WTC11 (cell line): ENCODE measurements at regions not wholly inside any gene's neighbourhood (a gene's known extent, or its start where the extent isn't known, plus 50 kb on each side); places are given as distances from the start of the nearest gene placed in this dataset.

Source experiments
- ATAC-seq: fragments of 200-7000 bp; cut with Tn5 transposase; 2 replicates; pipeline ENCODE4 v1.10.0; 2021; ENCODE audit warnings: mild to moderate bottlenecking, moderate library complexity
- CTCF ChIA-PET: fragments of 300-600 bp; sonication (Branson Sonifier 250); formaldehyde crosslinking; loops from one replicate; lab custom pipeline; 2021; ENCODE audit warnings: antibody characterized with exemption; lab: Charles Lee
- POLR2A ChIA-PET: fragments of 350-600 bp; sonication (Branson Sonifier 250); formaldehyde crosslinking; loops from one replicate; lab custom pipeline; 2021; ENCODE audit warnings: antibody characterized with exemption; lab: Charles Lee
- DNase-seq: peaks from one replicate; pipeline ENCODE4 v3.0.0; 2021; ENCODE audit warnings: low spot score
- H3K27ac Mint-ChIP-seq: 2 replicates; pipeline ENCODE4 v1.8.0; 2021; ENCODE audit warnings: mixed read lengths
- H3K27me3 Mint-ChIP-seq: 2 replicates; pipeline ENCODE4 v1.8.0; 2021; ENCODE audit warnings: low read depth, mild to moderate bottlenecking, moderate library complexity, mixed read lengths
- H3K36me3 Mint-ChIP-seq: 2 replicates; pipeline ENCODE4 v1.8.0; 2021; ENCODE audit warnings: mixed read lengths
- H3K4me1 Mint-ChIP-seq: 2 replicates; pipeline ENCODE4 v1.8.0; 2022; ENCODE audit warnings: mixed read lengths
- H3K4me3 Mint-ChIP-seq: 2 replicates; pipeline ENCODE4 v1.8.0; 2021; ENCODE audit warnings: mild to moderate bottlenecking, moderate library complexity, mixed read lengths
- H3K9me3 Mint-ChIP-seq: 2 replicates; pipeline ENCODE4 v1.8.0; 2021; ENCODE audit warnings: mixed read lengths
- CBFB ChIP-seq: sonication (generic); formaldehyde crosslinking; IDR thresholded peaks from 2 replicates; pipeline ENCODE4 v1.8.1; 2022; ENCODE audit warnings: mild to moderate bottlenecking, low read depth, missing genetic modification reagents
- EMX1 ChIP-seq: fragments of 250-450 bp; sonication (Bioruptor Pico); IDR thresholded peaks from 2 replicates; pipeline ENCODE4 v1.8.0; 2021; ENCODE audit warnings: mild to moderate bottlenecking
- ESRRA ChIP-seq: sonication (generic); formaldehyde crosslinking; IDR thresholded peaks from 2 replicates; pipeline ENCODE4 v1.8.1; 2022; ENCODE audit warnings: mild to moderate bottlenecking, missing genetic modification reagents, borderline replicate concordance
- FOXK1 ChIP-seq: sonication (generic); formaldehyde crosslinking; IDR thresholded peaks from 2 replicates; pipeline ENCODE4 v1.8.0; 2022; ENCODE audit warnings: mild to moderate bottlenecking, moderate library complexity, missing genetic modification reagents
- FOXP1 ChIP-seq: sonication (generic); formaldehyde crosslinking; IDR thresholded peaks from 2 replicates; pipeline ENCODE4 v1.8.0; 2022; ENCODE audit warnings: missing genetic modification reagents, mild to moderate bottlenecking, moderate library complexity, borderline replicate concordance
- FOXP4 ChIP-seq: sonication (generic); formaldehyde crosslinking; IDR thresholded peaks from 2 replicates; pipeline ENCODE4 v1.8.0; 2022; ENCODE audit warnings: mild to moderate bottlenecking, missing genetic modification reagents
- KAT7 ChIP-seq: sonication (generic); formaldehyde crosslinking; IDR thresholded peaks from 2 replicates; pipeline ENCODE4 v1.8.1; 2023; ENCODE audit warnings: missing genetic modification reagents, mild to moderate bottlenecking, borderline replicate concordance
- NFE2L1 ChIP-seq: sonication (generic); formaldehyde crosslinking; IDR thresholded peaks from 2 replicates; pipeline ENCODE4 v1.8.1; 2023; ENCODE audit warnings: missing genetic modification reagents
- NFYB ChIP-seq: sonication (generic); formaldehyde crosslinking; conservative IDR thresholded peaks from 2 replicates; pipeline ENCODE4 v1.8.0; 2022; ENCODE audit warnings: low read depth, missing genetic modification reagents
- NR2C2 ChIP-seq: sonication (generic); formaldehyde crosslinking; IDR thresholded peaks from 2 replicates; pipeline ENCODE4 v1.8.0; 2022; ENCODE audit warnings: mild to moderate bottlenecking, missing genetic modification reagents
- NR3C1 ChIP-seq: sonication (generic); formaldehyde crosslinking; conservative IDR thresholded peaks from 2 replicates; pipeline ENCODE4 v1.8.1; 2023; ENCODE audit warnings: low read depth, mild to moderate bottlenecking, missing genetic modification reagents
- SOX15 ChIP-seq: fragments of 250-450 bp; sonication (Bioruptor Pico); IDR thresholded peaks from 2 replicates; pipeline ENCODE4 v1.9.0; 2021; ENCODE audit warnings: mild to moderate bottlenecking
- ZNF219 ChIP-seq: sonication (generic); formaldehyde crosslinking; IDR thresholded peaks from 2 replicates; pipeline ENCODE4 v1.8.0; 2023; ENCODE audit warnings: missing genetic modification reagents, mild to moderate bottlenecking, borderline replicate concordance
- ZNF263 ChIP-seq: sonication (generic); formaldehyde crosslinking; IDR thresholded peaks from 2 replicates; pipeline ENCODE4 v1.8.1; 2022; ENCODE audit warnings: low read depth, mild to moderate bottlenecking, moderate library complexity, missing genetic modification reagents
- ZNF317 ChIP-seq: sonication (generic); formaldehyde crosslinking; IDR thresholded peaks from 2 replicates; pipeline ENCODE4 v1.8.1; 2023; ENCODE audit warnings: low read depth, mild to moderate bottlenecking, moderate library complexity, missing genetic modification reagents, borderline replicate concordance
- ZNF396 ChIP-seq: fragments of 250-450 bp; sonication (Bioruptor Pico); IDR thresholded peaks from 2 replicates; pipeline ENCODE4 v1.8.0; 2021; ENCODE audit warnings: mild to moderate bottlenecking, moderate library complexity, borderline replicate concordance
- ZNF425 ChIP-seq: fragments of 250-450 bp; sonication (Bioruptor Pico); conservative IDR thresholded peaks from 2 replicates; pipeline ENCODE4 v1.9.0; 2021; ENCODE audit warnings: mild to moderate bottlenecking
- ZNF532 ChIP-seq: fragments of 250-450 bp; sonication (Bioruptor Pico); IDR thresholded peaks from 2 replicates; pipeline ENCODE4 v1.9.0; 2021; ENCODE audit warnings: mild to moderate bottlenecking, borderline replicate concordance
- ZNF671 ChIP-seq: fragments of 250-450 bp; sonication (Bioruptor Pico); IDR thresholded peaks from 2 replicates; pipeline ENCODE4 v1.8.0; 2021; ENCODE audit warnings: mild to moderate bottlenecking

GRCh38 chr1:193355178-193355577 lies 168.8 kb upstream of the B3GALT2 start (continued):
- TF ChIP-seq ZNF317 (CRISPR knock-in tag) (no peak), FOXK1 (CRISPR knock-in tag) (no peak), ZNF396 (no peak), NR2C2 (CRISPR knock-in tag) (no peak)

DNA sequence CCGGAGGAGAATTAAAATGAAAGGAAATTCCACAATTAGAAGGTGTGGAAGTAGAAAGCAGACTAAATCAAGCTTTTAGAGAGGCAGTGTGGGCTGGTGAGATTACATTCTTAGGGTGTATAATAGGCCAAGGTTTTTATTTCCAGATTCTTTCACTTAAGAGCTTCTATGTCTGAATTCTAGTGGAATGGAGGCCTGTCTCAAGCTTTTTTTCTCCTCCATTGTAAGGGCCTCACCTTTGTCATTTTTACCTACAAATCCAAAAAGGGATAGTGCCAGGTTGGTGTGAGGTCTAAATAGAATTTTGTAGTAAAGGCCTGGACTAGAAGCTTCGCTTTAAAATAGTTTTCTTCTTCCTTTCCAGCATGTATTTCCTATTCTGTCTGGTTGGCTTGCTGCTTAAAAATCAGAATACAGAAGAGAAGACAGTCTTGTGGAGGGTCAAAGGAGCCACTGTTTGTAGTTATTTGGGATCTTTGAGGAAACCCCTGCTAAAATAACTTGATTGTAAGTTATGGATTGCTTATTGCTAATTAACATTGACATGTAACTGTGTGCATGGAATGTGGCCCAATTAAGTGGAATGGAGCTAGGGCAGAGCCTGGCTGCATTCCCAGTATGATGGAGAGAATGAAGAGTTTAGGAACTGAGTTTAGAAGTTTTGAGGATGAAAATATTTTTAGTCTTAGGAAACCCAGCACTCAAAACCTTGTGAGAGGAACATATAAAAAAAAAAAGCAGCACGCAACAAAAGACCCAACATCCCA lies 162.5 kb upstream of the B3GALT2 start:
- no peaks in the 10 kb centered on the region for H3K27me3 Mint-ChIP-seq
- H3K27ac Mint-ChIP-seq: no peak overlapping the region
- H3K4me1 Mint-ChIP-seq: no peaks in the 10 kb centered on the region
- ATAC-seq (no peak), DNase-seq (no peak)
- no peaks in the 10 kb centered on the region for H3K36me3 Mint-ChIP-seq
- ChIA-PET CTCF (interaction anchor here (1.1 kb wide), 1 partner anchor 9 kb away, joined by 3 read pairs; no protein-coding TSS in a partner anchor), POLR2A (no interaction called here)
- TF ChIP-seq NFYB (CRISPR knock-in tag) (no peak), EMX1 (CRISPR knock-in tag) (no peak), ZNF263 (CRISPR knock-in tag) (no peak), NFE2L1 (no peak), NR3C1 (CRISPR knock-in tag) (no peak), SOX15 (CRISPR knock-in tag) (no peak), KAT7 (CRISPR knock-in tag) (no peak), CBFB (CRISPR knock-in tag) (no peak), ZNF425 (no peak)
- H3K9me3 Mint-ChIP-seq: no peaks in the 10 kb centered on the region
- H3K4me3 Mint-ChIP-seq: no peak overlapping the region

- TF ChIP-seq FOXP1 (CRISPR knock-in tag): no peak
- CTCF ChIA-PET: interaction anchor here (1.1 kb wide), 1 partner anchor 10 kb away, joined by 3 read pairs; no protein-coding TSS in a partner anchor
- no peak overlapping the region for H3K27ac Mint-ChIP-seq
- H3K9me3 Mint-ChIP-seq: no peaks in the 10 kb centered on the region
- H3K4me1 Mint-ChIP-seq: no peaks in the 10 kb centered on the region
- no peak overlapping the region for H3K4me3 Mint-ChIP-seq
- POLR2A ChIA-PET: no interaction called here
- no peak; the same call in 1 of the 2 replicates for ATAC-seq
- no peaks in the 10 kb centered on the region for H3K27me3 Mint-ChIP-seq
- no peak for DNase-seq
- no peaks in the 10 kb centered on the region for H3K36me3 Mint-ChIP-seq
These were observed 161.8 kb upstream of the B3GALT2 start for GRCh38 chr1:193348091-193348768.

DNA sequence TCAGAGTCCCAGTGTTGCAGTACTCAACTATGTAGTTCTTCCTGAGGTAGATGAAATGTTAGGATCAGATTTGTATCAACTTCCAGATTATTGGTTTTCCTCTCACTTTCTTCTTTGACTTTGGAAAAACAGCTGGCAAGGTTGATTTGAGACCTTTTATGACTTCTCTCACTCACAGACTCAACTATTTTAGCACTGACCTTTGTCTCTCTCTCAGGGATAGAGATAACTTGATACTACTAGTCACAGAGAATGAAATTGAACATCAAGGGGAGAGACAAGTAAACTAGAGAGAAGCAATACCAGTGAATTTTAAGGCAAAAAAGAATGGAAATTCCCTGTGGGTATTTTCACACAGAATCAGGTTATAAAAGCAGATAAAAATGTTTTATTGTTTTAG lies 159.7 kb upstream of the B3GALT2 start:
- no peak overlapping the region for H3K4me3 Mint-ChIP-seq
- ChIA-PET CTCF (no interaction called here), POLR2A (no interaction called here)
- ATAC-seq (no peak), DNase-seq (no peak)
- H3K9me3 Mint-ChIP-seq: no peaks in the 10 kb centered on the region
- H3K36me3 Mint-ChIP-seq: no peaks in the 10 kb centered on the region
- no peaks in the 10 kb centered on the region for H3K27me3 Mint-ChIP-seq
- no peaks in the 10 kb centered on the region for H3K4me1 Mint-ChIP-seq
- no peak overlapping the region for H3K27ac Mint-ChIP-seq
- TF ChIP-seq ZNF532 (CRISPR knock-in tag) (no peak), ZNF671 (CRISPR knock-in tag) (no peak), SOX15 (CRISPR knock-in tag) (no peak), ZNF425 (no peak), ZNF219 (CRISPR knock-in tag) (no peak), ESRRA (CRISPR knock-in tag) (no peak), FOXP4 (CRISPR knock-in tag) (no peak)
